ENCODE measurements at regions not wholly inside any gene's neighbourhood (a gene's known extent, or its start where the extent isn't known, plus 50 kb on each side); places are given as distances from the start of the nearest gene placed in this dataset.

- Histone ChIP-seq H3K27ac (no peak overlapping the region), H3K36me3 (no peaks in the 10 kb centered on the region), H3K27me3 (no peaks in the 10 kb centered on the region), H3K4me1 (peaks cover 0 to 8% (median 6%) of the 10 kb centered on the region in 4 donors), H3K9me3 (no peaks in the 10 kb centered on the region), H3K4me3 (no peak overlapping the region)
- WGBS, 2 donors, result 87 to 91% methylated on average over 10 of the region's 10 CpGs
- TF ChIP-seq POLR2A (IDR thresholded peaks at IDR 0.05), result no peak
- TF ChIP-seq CTCF (IDR thresholded peaks at IDR 0.05), result no peak
- no peak for TF ChIP-seq POLR2AphosphoS5 (IDR thresholded peaks at IDR 0.05)
- no peak for TF ChIP-seq EP300 (IDR thresholded peaks at IDR 0.05)
- intact Hi-C loops (cut with DNase I), result no loop called here
- DNase-seq, result no peak
Measured at GRCh38 chr20:39903806-39904465, 785.1 kb downstream of the MAFB start.

GRCh38 chr20:39899881-39900280, 789.2 kb downstream of the MAFB start:
- TF ChIP-seq EP300 (IDR thresholded peaks at IDR 0.05) (no peak), POLR2AphosphoS5 (IDR thresholded peaks at IDR 0.05) (no peak), CTCF (IDR thresholded peaks at IDR 0.05) (no peak), POLR2A (IDR thresholded peaks at IDR 0.05) (no peak)
- WGBS, 2 donors, result 82% methylated on average over 1 of the region's 1 CpG
- Histone ChIP-seq H3K36me3 (no peaks in the 10 kb centered on the region), H3K4me3 (no peak overlapping the region), H3K4me1 (peaks cover 0 to 5% (median 0%) of the 10 kb centered on the region in 4 donors), H3K27me3 (no peaks in the 10 kb centered on the region), H3K27ac (no peak overlapping the region), H3K9me3 (no peaks in the 10 kb centered on the region)
- no peak for DNase-seq
- intact Hi-C loops (cut with DNase I), result no loop called here

GRCh38 chr20:39898467-39898852, 790.6 kb downstream of the MAFB start:
- Histone ChIP-seq H3K9me3 (no peaks in the 10 kb centered on the region), H3K4me1 (no peaks in the 10 kb centered on the region), H3K4me3 (no peak overlapping the region), H3K36me3 (no peaks in the 10 kb centered on the region), H3K27ac (no peak overlapping the region), H3K27me3 (no peaks in the 10 kb centered on the region)
- TF ChIP-seq CTCF (IDR thresholded peaks at IDR 0.05), result no peak
- TF ChIP-seq POLR2A (IDR thresholded peaks at IDR 0.05), result no peak
- no peak for TF ChIP-seq EP300 (IDR thresholded peaks at IDR 0.05)
- TF ChIP-seq POLR2AphosphoS5 (IDR thresholded peaks at IDR 0.05), result no peak
- WGBS, 2 donors, result 34 to 63% methylated on average over 2 of the region's 2 CpGs
- no peak for DNase-seq
- intact Hi-C loops (cut with DNase I), result no loop called here

GRCh38 chr20:39897781-39898466, 791.1 kb downstream of the MAFB start:
- Histone ChIP-seq H3K27me3 (no peaks in the 10 kb centered on the region), H3K4me3 (no peak overlapping the region), H3K36me3 (no peaks in the 10 kb centered on the region), H3K27ac (no peak overlapping the region), H3K4me1 (no peaks in the 10 kb centered on the region), H3K9me3 (no peaks in the 10 kb centered on the region)
- no peak for DNase-seq
- TF ChIP-seq CTCF (IDR thresholded peaks at IDR 0.05), result no peak
- no peak for TF ChIP-seq EP300 (IDR thresholded peaks at IDR 0.05)
- TF ChIP-seq POLR2A (IDR thresholded peaks at IDR 0.05), result no peak
- no peak for TF ChIP-seq POLR2AphosphoS5 (IDR thresholded peaks at IDR 0.05)
- 68 to 81% methylated on average over 4 of the region's 4 CpGs for WGBS, 2 donors
- intact Hi-C loops (cut with DNase I), result no loop called here

Data from sigmoid colon (tissue), 6 donors.